Ovary (tissue), 3 donors: ENCODE measurements at regions not wholly inside any gene's neighbourhood (a gene's known extent, or its start where the extent isn't known, plus 50 kb on each side); places are given as distances from the start of the nearest gene placed in this dataset.

Source experiments
- CTCF ChIP-seq, 3 donors: fragments of 450-650 bp in 2 of 3; fragments of 200-600 bp in 1 of 3; IDR thresholded peaks; one replicate each; pipeline versions ENCODE4 v1.5.1 to v1.8.0; 2016 to 2022; ENCODE audit warnings: antibody characterized with exemption in 3 of 3, mild to moderate bottlenecking in 1 of 3
- EP300 ChIP-seq: sonication (generic); formaldehyde crosslinking; IDR thresholded peaks from one replicate; pipeline ENCODE4 v1.6.1; 2017; ENCODE audit warnings: antibody characterized with exemption
- donor health status: DM: no; HTN: no; CAD: no.

- no peak for TF ChIP-seq CTCF (IDR thresholded peaks at IDR 0.05)
- no peak for TF ChIP-seq EP300
These were observed 112.2 kb upstream of the LRRN1 start for GRCh38 chr3:3686907-3687648.
